HG03521 (cell line): ENCODE measurements at regions not wholly inside any gene's neighbourhood (a gene's known extent, or its start where the extent isn't known, plus 50 kb on each side); places are given as distances from the start of the nearest gene placed in this dataset.
"Not testable (repeated sequence)": the region's sequence is repeated elsewhere in the genome, so short reads cannot be mapped to it uniquely, and the experiment has no call there.

ENCODE experiments used
- ATAC-seq: cut with Tn5 transposase; IDR thresholded peaks from one replicate; pipeline ENCODE4 v1.9.1; 2021; ENCODE audit warnings: mild to moderate bottlenecking, moderate library complexity; ENCODE audit not compliant: unreplicated experiment

DNA sequence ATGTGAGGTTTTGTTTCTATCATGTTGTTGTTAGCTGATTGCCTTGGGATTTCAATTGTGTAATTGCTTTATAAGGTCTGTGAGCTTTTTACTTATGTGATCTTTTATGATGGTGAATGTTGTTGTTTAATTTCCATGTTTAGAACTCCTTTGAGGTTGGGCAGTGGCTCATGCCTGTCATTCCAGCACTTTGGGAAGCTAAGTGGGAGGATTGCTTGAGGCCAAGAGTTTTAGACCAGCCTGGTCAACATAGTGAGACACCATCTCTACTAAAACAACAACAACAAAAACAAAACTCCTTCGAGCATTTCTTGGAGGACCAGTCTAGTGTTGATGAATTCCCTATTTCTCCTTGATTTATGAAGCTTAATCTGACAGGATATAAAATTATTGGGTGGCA, 102.1 kb upstream of the PMCH start:
- ATAC-seq = no peak

DNA sequence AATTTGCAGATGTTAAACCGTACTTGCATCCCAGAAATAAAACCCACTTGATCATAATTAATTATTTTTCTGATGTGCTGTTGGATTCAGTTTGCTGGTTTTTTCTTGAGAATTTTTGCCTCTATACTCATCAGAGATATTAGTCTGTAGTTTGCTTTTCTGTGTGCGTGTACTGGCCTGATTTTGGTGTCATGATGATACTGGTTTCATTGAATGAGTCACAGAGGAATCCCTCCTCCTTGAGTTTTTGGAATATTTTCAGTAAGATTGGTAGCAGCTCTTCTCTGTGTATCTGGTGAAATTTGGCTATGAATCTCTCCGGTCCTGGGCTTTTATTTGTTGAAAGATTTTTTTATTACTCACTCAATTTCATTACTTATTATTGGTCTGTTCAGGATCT, 100.4 kb upstream of the PMCH start:
- no peak for ATAC-seq

DNA sequence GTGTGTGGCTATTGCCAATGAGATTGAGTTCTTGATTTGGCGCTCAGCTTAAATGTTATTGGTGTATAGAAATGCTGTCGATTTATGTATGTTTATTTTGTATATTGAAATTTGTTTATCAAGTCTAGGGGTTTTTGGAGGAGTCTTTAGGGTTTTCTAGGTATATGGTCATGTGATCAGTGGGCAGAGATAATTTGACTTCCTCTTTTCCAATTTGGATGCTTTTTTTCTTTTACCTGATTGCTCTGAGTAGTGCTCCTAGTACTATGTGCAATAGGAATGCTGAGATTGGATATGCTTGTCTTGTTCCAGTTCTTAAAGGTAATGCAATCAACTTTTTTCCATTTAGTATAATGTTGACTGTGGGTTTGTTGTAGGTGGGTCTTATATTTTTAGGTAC, 99.8 kb upstream of the PMCH start:
- ATAC-seq = no peak

GRCh38 chr12:102294568-102294967, 96.9 kb upstream of the PMCH start:
- no peak for ATAC-seq

DNA sequence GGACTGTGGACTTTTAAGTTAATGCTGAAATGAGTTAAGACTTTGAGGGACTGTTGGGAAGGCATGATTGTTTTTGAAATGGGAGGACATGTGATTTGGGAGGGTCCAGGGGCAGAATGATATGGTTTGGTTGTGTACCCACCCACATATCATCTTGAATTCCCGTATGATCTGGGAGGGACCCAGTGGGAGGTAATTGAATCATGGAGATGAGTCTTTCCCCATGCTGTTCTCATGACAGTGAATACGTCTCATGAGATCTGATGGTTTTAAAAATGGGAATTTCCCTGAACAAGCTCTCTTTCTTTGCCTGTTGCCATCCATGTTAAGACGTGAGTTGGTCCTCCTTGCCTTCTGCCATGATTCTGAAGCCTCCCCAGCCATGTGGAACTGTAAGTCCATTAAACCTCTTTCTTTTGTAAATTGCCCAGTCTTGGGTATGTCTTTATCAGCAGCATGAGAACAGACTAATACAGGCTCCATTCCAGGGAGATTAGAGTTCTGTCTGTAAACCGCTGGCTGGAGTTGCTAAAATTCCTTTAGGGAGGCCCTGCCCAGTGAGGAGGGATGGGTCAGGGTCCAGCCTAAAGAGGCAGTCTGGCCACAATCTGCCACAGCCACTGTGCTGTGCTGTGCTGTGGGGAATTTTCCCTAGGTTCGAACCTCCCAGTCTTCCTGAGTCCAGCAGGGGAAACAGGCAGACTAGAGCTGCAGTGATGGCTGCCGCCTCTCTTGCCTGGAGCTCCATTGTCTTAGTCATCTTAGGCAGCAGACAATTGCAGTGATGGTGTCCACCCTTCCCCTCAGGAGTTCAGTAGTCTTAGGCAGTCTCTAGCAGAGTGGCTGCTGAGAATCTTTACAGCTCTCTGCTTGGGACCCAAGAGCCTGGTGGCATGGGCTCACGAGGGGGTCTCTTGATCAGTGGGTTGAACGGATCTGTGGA, 94.1 kb upstream of the PMCH start:
- not testable (repeated sequence) for ATAC-seq

GRCh38 chr12:102289702-102290101, 92.1 kb upstream of the PMCH start:
- not testable (repeated sequence) for ATAC-seq

DNA sequence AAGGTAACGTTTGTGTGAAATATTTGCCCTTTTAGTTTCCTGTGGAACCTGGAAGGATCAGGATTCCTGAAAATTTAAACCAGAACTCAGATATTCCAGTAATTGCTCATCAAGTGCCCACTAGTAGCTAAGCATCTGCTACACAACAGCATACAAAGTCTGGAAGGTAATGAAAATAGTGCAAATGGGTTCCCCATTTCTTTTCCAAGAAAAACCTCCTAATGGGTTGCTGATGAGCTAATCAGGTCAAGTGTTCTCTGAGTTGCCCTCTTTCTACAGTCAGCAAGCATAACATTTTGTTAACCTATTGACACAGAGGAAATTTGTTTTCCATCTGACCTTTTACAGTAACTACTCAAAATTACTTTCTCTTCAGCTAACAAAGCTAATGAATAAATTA, 83.6 kb upstream of the PMCH start:
- ATAC-seq = no peak

DNA sequence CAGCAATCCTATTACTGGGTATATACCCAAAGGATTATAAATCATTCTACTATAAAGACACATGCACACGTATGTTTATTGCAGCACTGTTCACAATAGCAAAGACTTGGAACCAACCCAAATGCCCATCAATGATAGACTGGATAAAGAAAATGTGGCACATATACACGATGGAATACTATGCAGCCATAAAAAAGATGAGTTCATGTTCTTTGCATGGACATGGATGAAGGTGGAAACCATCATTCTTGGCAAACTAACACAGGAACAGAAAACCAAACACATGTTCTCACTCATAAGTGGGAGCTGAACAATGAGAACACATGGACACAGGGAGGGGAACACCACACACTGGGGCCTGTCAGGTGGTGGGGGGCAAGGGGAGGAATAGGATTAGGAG, 58.1 kb upstream of the PMCH start:
- not testable (repeated sequence) for ATAC-seq

DNA sequence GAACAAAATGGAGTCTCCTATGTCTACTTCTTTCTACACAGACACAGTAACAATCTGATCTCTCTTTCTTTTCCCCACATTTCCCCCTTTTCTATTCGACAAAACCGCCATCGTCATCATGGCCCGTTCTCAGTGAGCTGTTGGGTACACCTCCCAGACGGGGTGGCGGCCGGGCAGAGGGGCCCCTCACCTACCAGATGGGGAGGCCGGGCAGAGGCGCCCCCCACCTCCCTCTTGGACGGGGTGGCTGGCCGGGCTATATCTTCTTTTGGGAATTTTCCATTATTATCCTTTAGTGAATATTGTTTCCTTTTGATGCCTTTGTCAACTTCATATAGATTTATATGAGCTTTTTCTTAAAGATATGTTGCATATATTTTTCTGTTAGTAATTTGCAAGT, 53.4 kb upstream of the PMCH start:
- ATAC-seq = not testable (repeated sequence)

GRCh38 chr12:102249079-102249841, 51.6 kb upstream of the PMCH start:
- no peak for ATAC-seq
